HCT116 (cell line): ENCODE measurements at regions not wholly inside any gene's neighbourhood (a gene's known extent, or its start where the extent isn't known, plus 50 kb on each side); places are given as distances from the start of the nearest gene placed in this dataset.

Experiments used
- ATAC-seq: fragments of 200-7000 bp; cut with Tn5 transposase; 2 replicates; pipeline ENCODE4 v1.9.1; 2020; ENCODE audit warnings: mild to moderate bottlenecking, moderate library complexity
- BruUV-seq: library from RNA; stranded (reverse); fragments of 400-500 nt; replicated peaks from 2 replicates; lab custom pipeline; 2021; lab: Mats Ljungman, UMichigan
- CTCF ChIA-PET: fragments of 300-600 bp; sonication (Branson Sonifier 250); formaldehyde crosslinking; loops from one replicate; lab custom pipeline; 2021; ENCODE audit warnings: antibody characterized with exemption; lab: Charles Lee
- POLR2A ChIA-PET: fragments of 300-600, 350-600 bp; sonication (Branson Sonifier 250); formaldehyde crosslinking; loops from one replicate; lab custom pipeline; 2021; ENCODE audit warnings: antibody characterized with exemption; lab: Charles Lee
- RAD21 ChIA-PET, 2 experiments: fragments of 300-600 bp; sonication (Branson Sonifier 250); formaldehyde crosslinking; loops; one replicate each; lab custom pipeline; 2023; ENCODE audit warnings: low total read pairs in 2 of 2; ENCODE audit not compliant: uncharacterized antibody in 2 of 2, unreplicated experiment in 2 of 2, low non-redundant PET in 1 of 2; lab: Charles Lee
- DNase-seq: peaks from one replicate; pipeline ENCODE4 v3.0.0-alpha.2; 2010; ENCODE audit warnings: low read depth, low spot score
- H2AFZ ChIP-seq: fragments of 200-600 bp; shearing (Covaris generic), sonication (generic); 2 replicates; pipeline ENCODE4 v1.6.1; 2017; ENCODE audit warnings: low read depth, mixed run types, mixed read lengths, antibody characterized with exemption, low read length; ENCODE audit not compliant: poor library complexity, severe bottlenecking
- H3K27ac ChIP-seq: 2 replicates; pipeline ENCODE4 v1.5.1; 2012; ENCODE audit warnings: low read depth, low read length
- H3K27me3 ChIP-seq: fragments of 200-600 bp; sonication (generic); 2 replicates; pipeline ENCODE4 v1.6.1; 2016; ENCODE audit warnings: mixed run types, low read length, mixed read lengths; ENCODE audit not compliant: insufficient read depth
- H3K36me3 ChIP-seq, 2 experiments: fragments of 200-500 bp in 1 of 2; fragments of 200-600 bp in 1 of 2; sonication (Bioruptor generic) in 1 of 2; sonication (generic) in 1 of 2; 2 replicates each; pipeline versions ENCODE4 v1.5.1 to v1.6.1; 2014 to 2016; ENCODE audit warnings: low read length in 2 of 2, inconsistent platforms in 1 of 2, mixed read lengths in 1 of 2, mixed run types in 1 of 2; ENCODE audit not compliant: insufficient read depth in 2 of 2, control insufficient read depth in 1 of 2
- H3K4me1 ChIP-seq, 2 experiments: fragments of 200-600 bp in 1 of 2; sonication (generic) in 1 of 2; 2 replicates each; pipeline versions ENCODE4 v1.5.1 to v1.6.1; 2012 to 2017; ENCODE audit warnings: low read length in 2 of 2, inconsistent platforms in 1 of 2, mild to moderate bottlenecking in 1 of 2, mixed read lengths in 1 of 2, mixed run types in 1 of 2, moderate library complexity in 1 of 2; ENCODE audit not compliant: insufficient read depth in 2 of 2, control insufficient read depth in 1 of 2
- H3K4me2 ChIP-seq: fragments of 200-600 bp; sonication (generic); 2 replicates; pipeline ENCODE4 v1.6.1; 2017; ENCODE audit warnings: mixed run types, low read length, mixed read lengths
- H3K4me3 ChIP-seq, 2 experiments: fragments of 200-600 bp in 1 of 2; sonication (generic) in 1 of 2; replicated peaks in 1 of 2; 2 replicates each; pipeline ENCODE4 v1.5.1; 2011 to 2016; ENCODE audit warnings: low read length in 2 of 2, control low read depth in 1 of 2, low read depth in 1 of 2, mild to moderate bottlenecking in 1 of 2, mixed read lengths in 1 of 2, mixed run types in 1 of 2
- H3K79me2 ChIP-seq: fragments of 200-600 bp; sonication (generic); 2 replicates; pipeline ENCODE4 v1.6.1; 2017; ENCODE audit warnings: mild to moderate bottlenecking, mixed run types, low read length, moderate library complexity, mixed read lengths; ENCODE audit not compliant: insufficient read depth
- H3K9ac ChIP-seq: fragments of 200-600 bp; sonication (generic); 2 replicates; pipeline ENCODE4 v1.6.1; 2016; ENCODE audit warnings: low read length, mixed read lengths
- H3K9me2 ChIP-seq: fragments of 200-600 bp; sonication (generic), shearing (Covaris generic); 2 replicates; pipeline ENCODE4 v1.6.1; 2017; ENCODE audit warnings: mixed run types, mild to moderate bottlenecking, moderate library complexity; ENCODE audit not compliant: insufficient read depth
- H3K9me3 ChIP-seq, 2 experiments: fragments of 200-500 bp in 1 of 2; fragments of 200-600 bp in 1 of 2; sonication (Bioruptor generic) in 1 of 2; sonication (generic) in 1 of 2; 2 replicates each; pipeline ENCODE4 v1.6.1; 2014 to 2017; ENCODE audit warnings: low read length in 2 of 2, mixed read lengths in 2 of 2, inconsistent platforms in 1 of 2, low read depth in 1 of 2, mild to moderate bottlenecking in 1 of 2, mixed run types in 1 of 2, moderate library complexity in 1 of 2; ENCODE audit not compliant: control insufficient read depth in 1 of 2, insufficient read depth in 1 of 2
- H4K20me1 ChIP-seq: fragments of 200-600 bp; sonication (generic), shearing (Covaris generic); 2 replicates; pipeline ENCODE4 v1.6.1; 2017; ENCODE audit warnings: mixed run types, mild to moderate bottlenecking, moderate library complexity; ENCODE audit not compliant: insufficient read depth
- CTCF ChIP-seq, 3 experiments: fragments of 200-600 bp in 1 of 3; sonication (generic) in 1 of 3; IDR thresholded peaks in 2 of 3; conservative IDR thresholded peaks in 1 of 3; 2 replicates each; pipeline ENCODE4 v1.5.1; 2012 to 2017; ENCODE audit warnings: low read depth in 2 of 3, low read length in 2 of 3, antibody characterized with exemption in 1 of 3, borderline replicate concordance in 1 of 3, control low read depth in 1 of 3, mild to moderate bottlenecking in 1 of 3, mixed read lengths in 1 of 3, mixed run types in 1 of 3, moderate library complexity in 1 of 3; ENCODE audit not compliant: insufficient read depth in 1 of 3
- EZH2 ChIP-seq: fragments of 200-600 bp; sonication (generic); IDR thresholded peaks from 2 replicates; pipeline ENCODE4 v1.6.1; 2017; ENCODE audit warnings: antibody characterized with exemption, mixed run types
- FOSL1 ChIP-seq: IDR thresholded peaks from 2 replicates; pipeline ENCODE4 v1.6.1; 2012; ENCODE audit warnings: low read depth
- POLR2A ChIP-seq: IDR thresholded peaks from 2 replicates; pipeline ENCODE4 v1.7.0; 2011; ENCODE audit warnings: borderline replicate concordance; ENCODE audit not compliant: insufficient read depth, insufficient read length; ENCODE audit errors: extremely low read depth
- SP1 ChIP-seq: IDR thresholded peaks from 2 replicates; pipeline ENCODE4 v1.6.1; 2012; ENCODE audit warnings: low read depth
- ZBTB33 ChIP-seq: IDR thresholded peaks from 2 replicates; pipeline ENCODE4 v1.6.1; 2011; ENCODE audit warnings: mild to moderate bottlenecking, low read length, moderate library complexity; ENCODE audit not compliant: insufficient replicate concordance; ENCODE audit errors: extremely low read depth
- ZNF274 ChIP-seq: fragments of 200-500 bp; sonication (Bioruptor generic); IDR thresholded peaks from 2 replicates; pipeline ENCODE4 v1.6.1; 2014; ENCODE audit warnings: mild to moderate bottlenecking, low read depth, low read length, inconsistent platforms
- intact Hi-C: fragments of 100-400 bp; cut with micrococcal nuclease; formaldehyde crosslinking; loops from 2 replicates; pipeline ENCODE4 v1.10.0; 2022

- H3K79me2 ChIP-seq = no peaks in the 10 kb centered on the region
- no peaks in the 10 kb centered on the region for H3K9me3 ChIP-seq
- RAD21 ChIA-PET = no interaction called here
- H3K9me2 ChIP-seq = no peaks in the 10 kb centered on the region
- intact Hi-C loops = no loop called here
- no peak overlapping the region for H3K4me2 ChIP-seq
- no peaks in the 10 kb centered on the region for H3K36me3 ChIP-seq
- no peaks in the 10 kb centered on the region for H3K27me3 ChIP-seq
- DNase-seq (no peak), ATAC-seq (no peak)
- H3K27ac ChIP-seq = no peak overlapping the region
- H3K4me1 ChIP-seq = no peaks in the 10 kb centered on the region
- CTCF ChIA-PET = no interaction called here
- TF ChIP-seq POLR2A (no peak), FOSL1 (no peak), SP1 (no peak), ZNF274 (no peak), EZH2 (no peak), CTCF (IDR thresholded peaks at IDR 0.05 in 2 of 3, conservative IDR thresholded peaks at IDR 0.05 in 1 of 3; ENCODE audit: borderline replicate concordance in 1 of 3, insufficient read depth in 1 of 3, low read depth in 2 of 3, low read length in 2 of 3) (no peak), ZBTB33 (no peak)
- no peak overlapping the region for H2AFZ ChIP-seq
- H4K20me1 ChIP-seq = no peaks in the 10 kb centered on the region
- BruUV-seq = no TSS peak
- POLR2A ChIA-PET = no interaction called here
- H3K9ac ChIP-seq = no peak overlapping the region
- no peak overlapping the region for H3K4me3 ChIP-seq
Observed at GRCh38 chr4:116942315-116942714, 143.1 kb downstream of the TRAM1L1 start.
